Hepatocyte (in vitro differentiated cells): ENCODE measurements at regions not wholly inside any gene's neighbourhood (a gene's known extent, or its start where the extent isn't known, plus 50 kb on each side); places are given as distances from the start of the nearest gene placed in this dataset.

ENCODE experiments used
- CTCF ChIP-seq: fragments of 200-600 bp; sonication (generic); IDR thresholded peaks from 2 replicates; pipeline ENCODE4 v1.5.1; 2016; ENCODE audit warnings: antibody characterized with exemption, mild to moderate bottlenecking; ENCODE audit not compliant: poor library complexity
- EZH2phosphoT487 ChIP-seq: fragments of 200-600 bp; sonication (generic); IDR thresholded peaks from one replicate; pipeline ENCODE4 v1.6.1; 2018; ENCODE audit warnings: antibody characterized with exemption, mild to moderate bottlenecking, low read depth, moderate library complexity; ENCODE audit not compliant: unreplicated experiment, severe bottlenecking

DNA sequence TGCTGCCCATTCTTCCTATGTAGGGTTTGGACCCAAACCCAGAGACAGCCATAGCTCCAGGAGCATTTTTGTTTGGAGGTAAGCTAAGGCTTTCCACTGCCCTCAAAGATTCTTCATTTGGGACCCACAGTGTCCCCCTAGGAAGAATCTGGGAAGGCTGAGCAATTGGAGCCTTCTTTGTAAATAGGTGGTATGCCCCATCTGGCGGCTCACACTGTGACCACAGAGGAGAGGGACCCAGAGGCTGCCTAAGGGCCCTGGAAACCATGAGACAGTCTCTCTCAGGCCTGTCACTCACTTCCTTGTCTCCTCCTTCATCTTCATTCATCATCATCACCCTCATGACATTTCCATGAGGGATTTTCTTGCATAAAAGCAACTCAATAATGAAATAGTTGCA, 215.4 kb upstream of the OSR1 start:
- TF ChIP-seq CTCF (no peak), EZH2phosphoT487 (no peak)
